ENCODE measurements at regions not wholly inside any gene's neighbourhood (a gene's known extent, or its start where the extent isn't known, plus 50 kb on each side); places are given as distances from the start of the nearest gene placed in this dataset.

DNA sequence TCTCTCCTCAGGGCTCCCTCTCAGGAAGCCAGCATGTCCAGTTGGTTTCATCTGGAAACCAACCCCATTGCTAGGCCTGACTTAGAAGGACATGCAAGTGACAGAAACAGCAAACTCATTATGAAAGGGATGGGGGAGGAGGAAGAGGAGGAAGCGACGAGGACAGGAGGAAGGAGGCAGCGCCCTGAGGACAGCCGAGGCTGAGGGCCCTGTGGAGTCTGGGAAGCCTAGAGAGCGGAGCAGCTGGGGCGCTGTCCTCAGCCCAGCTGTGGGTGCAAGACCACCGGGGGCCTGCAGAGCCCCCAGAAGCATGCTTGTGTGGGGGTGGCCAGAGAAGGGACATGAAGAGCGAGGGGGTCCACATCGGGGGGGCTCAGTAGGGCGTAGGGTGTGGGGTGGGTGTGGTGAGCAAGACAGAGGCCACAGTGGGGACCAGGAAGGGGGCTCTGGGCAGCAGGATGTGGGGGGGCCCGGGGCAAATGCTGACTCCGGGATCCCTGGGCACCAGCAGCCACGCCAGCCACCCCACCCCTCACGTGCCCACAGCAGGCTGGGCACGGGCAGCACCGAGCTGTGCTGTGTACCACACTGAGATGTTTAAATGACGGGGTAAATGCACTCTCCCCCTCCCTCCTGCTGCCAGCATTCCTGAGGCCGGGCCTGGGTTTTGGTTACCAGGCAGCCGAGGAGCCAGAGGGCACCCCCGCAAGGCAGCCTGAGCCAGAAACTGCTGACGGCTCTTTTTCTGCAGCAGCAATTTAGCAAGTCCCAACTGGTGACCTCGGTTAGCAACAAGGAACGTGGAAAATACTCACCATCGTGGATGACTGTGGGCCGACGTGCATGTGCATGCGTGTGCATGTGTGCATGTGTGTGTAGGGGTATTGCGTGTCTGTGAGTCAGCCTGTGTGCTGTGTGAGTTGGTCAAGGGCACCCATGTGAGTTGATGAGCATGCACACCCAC is 82.7 kb upstream of the LINC01488 start:
- Histone ChIP-seq H3K9ac (replicated peaks; ENCODE audit: extremely low read depth, insufficient read depth, low read length) (no peak overlapping the region), H3K4me2 (ENCODE audit: insufficient read depth, low read length) (no peak overlapping the region), H3K4me1 (ENCODE audit: control insufficient read depth, extremely low read depth, insufficient read depth, low read length) (no peaks in the 10 kb centered on the region), H3K4me3 (replicated peaks in 1 of 3; ENCODE audit: insufficient read depth in 1 of 3, low read depth in 1 of 3, low read length in 3 of 3) (no peak overlapping the region), H3K27ac (ENCODE audit: insufficient read depth, low read depth, low read length) (no peak overlapping the region), H4K20me1 (replicated peaks; ENCODE audit: control insufficient read depth, extremely low read depth, insufficient read depth, low read length) (no peaks in the 10 kb centered on the region), H3K27me3 (ENCODE audit: control insufficient read depth in 2 of 2, insufficient read depth in 2 of 2, low read length in 2 of 2) (no peaks in the 10 kb centered on the region), H3K79me2 (ENCODE audit: control insufficient read depth, insufficient read depth, low read length) (no peaks in the 10 kb centered on the region), H3K9me3 (replicated peaks; ENCODE audit: control insufficient read depth, insufficient read depth, low read length) (no peaks in the 10 kb centered on the region), H3K36me3 (ENCODE audit: control insufficient read depth in 2 of 2, extremely low read depth in 1 of 2, insufficient read depth in 2 of 2, low read length in 2 of 2) (no peaks in the 10 kb centered on the region), H3K9me1 (replicated peaks; ENCODE audit: control insufficient read depth, extremely low read depth, insufficient read depth, low read length) (no peaks in the 10 kb centered on the region), H2AFZ (ENCODE audit: low read depth, low read length) (no peak overlapping the region)
- no peak for DNase-seq (ENCODE audit: low read depth, low spot score)
- dilution Hi-C loops (cut with MboI; ENCODE audit: extremely low pct_ligation_motif_present, low sequenced_read_pairs) (no loop called here), intact Hi-C loops (cut with micrococcal nuclease) (no loop called here)
- no peak for FAIRE-seq
- TF ChIP-seq JUN (IDR thresholded peaks at IDR 0.05; ENCODE audit: borderline replicate concordance, insufficient read depth, insufficient read length, low read depth), result no peak
- TF ChIP-seq MYC (IDR thresholded peaks at IDR 0.05; ENCODE audit: low read depth, low read length), result no peak
- TF ChIP-seq FOS (IDR thresholded peaks at IDR 0.05; ENCODE audit: borderline replicate concordance, insufficient read depth, low read length), result no peak
- TF ChIP-seq, protein P1, sequence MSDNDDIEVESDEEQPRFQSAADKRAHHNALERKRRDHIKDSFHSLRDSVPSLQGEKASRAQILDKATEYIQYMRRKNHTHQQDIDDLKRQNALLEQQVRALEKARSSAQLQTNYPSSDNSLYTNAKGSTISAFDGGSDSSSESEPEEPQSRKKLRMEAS (IDR thresholded peaks at IDR 0.05; ENCODE audit: insufficient read depth, insufficient read length), result no peak
- TF ChIP-seq EZH2 (IDR thresholded peaks at IDR 0.05; ENCODE audit: borderline replicate concordance, low read depth, low read length, severe bottlenecking), result no peak
- no peak for TF ChIP-seq POLR2A (IDR thresholded peaks at IDR 0.05; ENCODE audit: low read depth, low read length)
- TF ChIP-seq, protein P2, sequence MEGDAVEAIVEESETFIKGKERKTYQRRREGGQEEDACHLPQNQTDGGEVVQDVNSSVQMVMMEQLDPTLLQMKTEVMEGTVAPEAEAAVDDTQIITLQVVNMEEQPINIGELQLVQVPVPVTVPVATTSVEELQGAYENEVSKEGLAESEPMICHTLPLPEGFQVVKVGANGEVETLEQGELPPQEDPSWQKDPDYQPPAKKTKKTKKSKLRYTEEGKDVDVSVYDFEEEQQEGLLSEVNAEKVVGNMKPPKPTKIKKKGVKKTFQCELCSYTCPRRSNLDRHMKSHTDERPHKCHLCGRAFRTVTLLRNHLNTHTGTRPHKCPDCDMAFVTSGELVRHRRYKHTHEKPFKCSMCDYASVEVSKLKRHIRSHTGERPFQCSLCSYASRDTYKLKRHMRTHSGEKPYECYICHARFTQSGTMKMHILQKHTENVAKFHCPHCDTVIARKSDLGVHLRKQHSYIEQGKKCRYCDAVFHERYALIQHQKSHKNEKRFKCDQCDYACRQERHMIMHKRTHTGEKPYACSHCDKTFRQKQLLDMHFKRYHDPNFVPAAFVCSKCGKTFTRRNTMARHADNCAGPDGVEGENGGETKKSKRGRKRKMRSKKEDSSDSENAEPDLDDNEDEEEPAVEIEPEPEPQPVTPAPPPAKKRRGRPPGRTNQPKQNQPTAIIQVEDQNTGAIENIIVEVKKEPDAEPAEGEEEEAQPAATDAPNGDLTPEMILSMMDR (IDR thresholded peaks at IDR 0.05; ENCODE audit: extremely low read depth in 1 of 2, insufficient read depth in 1 of 2, low read depth in 1 of 2, low read length in 2 of 2), result no peak
- no peak for TF ChIP-seq GATA2 (IDR thresholded peaks at IDR 0.05; ENCODE audit: insufficient read depth, insufficient read length, low read depth, low read length)
- BruUV-seq (replicated peaks), result no TSS peak
- CTCF ChIA-PET, result no interaction called here
- POLR2A ChIA-PET, result no interaction called here
